Limb (tissue), 2 donors: ENCODE measurements at regions not wholly inside any gene's neighbourhood (a gene's known extent, or its start where the extent isn't known, plus 50 kb on each side); places are given as distances from the start of the nearest gene placed in this dataset.
A peak's percentile ranks its signal among the peaks of the same experiment; 100 is the strongest.
"Not testable (repeated sequence)": the region's sequence is repeated elsewhere in the genome, so short reads cannot be mapped to it uniquely, and the experiment has no call there.

Source experiments
- DNase-seq, 2 donors: peaks; one replicate each; pipeline ENCODE4 v3.0.0-alpha.2; 2016; ENCODE audit errors: extremely low spot score in 2 of 2

DNA sequence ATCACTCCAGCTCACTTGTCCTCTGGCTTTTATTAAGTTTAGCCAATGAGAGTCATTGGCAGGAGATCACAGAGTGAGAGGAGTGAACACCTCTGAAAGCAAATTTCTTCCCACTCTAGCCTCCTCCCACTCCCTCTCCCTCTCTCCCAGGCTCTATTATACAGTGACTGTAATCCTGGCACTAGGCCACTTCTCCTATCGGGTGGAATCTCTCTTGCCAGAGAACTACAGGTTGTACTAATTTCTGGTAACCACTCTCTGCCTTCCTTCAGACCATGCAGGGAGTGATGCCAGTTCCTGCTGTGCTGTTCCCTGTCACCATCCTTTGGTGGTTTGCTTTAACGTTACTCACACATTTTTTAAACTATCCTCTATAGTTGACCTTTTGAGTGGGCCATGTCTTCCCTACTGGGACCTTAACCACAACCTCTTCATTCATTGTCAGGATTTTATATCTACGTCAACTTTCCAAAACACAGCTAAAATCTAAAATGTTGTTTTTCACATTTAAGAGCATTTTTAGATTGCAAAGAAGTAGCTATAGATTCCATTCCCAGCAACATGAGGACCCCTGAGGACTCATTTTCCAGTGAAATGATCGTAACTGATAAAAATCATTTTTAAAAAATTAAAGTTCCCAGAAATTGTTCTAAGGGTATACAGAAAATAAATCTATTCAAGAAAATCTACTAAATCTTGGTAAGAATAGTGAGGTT lies 217.1 kb downstream of the MREG start:
- no peak for DNase-seq

DNA sequence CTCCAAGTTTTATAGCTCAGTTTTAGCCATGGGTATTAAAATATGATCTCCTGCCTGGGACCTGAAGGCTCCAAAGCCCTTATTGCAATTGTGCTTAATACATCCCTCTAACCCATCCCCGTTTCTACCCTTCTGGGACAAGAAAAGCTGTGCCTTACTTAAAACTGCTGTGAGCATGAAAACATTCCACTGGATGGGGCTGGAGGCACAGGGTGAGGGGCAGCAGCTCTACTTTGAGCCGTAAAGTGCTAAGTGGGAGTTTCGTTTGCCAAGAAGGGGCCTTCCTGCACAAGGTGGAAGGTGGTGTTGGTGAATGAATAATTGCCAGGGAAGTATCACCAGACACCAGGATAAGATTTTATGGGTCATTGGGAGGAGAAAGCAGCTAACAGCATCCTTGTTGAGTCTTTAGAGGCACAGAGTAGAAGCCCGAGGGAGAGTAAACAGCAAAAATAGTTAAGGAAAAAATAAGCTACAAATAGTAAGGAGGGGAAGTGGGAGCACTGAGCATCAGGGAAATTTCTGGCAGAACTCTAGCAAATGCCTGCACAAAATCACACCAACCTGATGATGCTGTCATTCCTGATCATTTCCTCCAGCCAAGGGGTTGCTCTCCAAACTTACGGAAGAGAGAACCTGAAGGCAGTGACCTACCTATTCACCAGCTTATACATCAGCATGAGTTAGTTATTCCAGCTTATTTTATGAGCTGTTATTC lies 218.4 kb downstream of the MREG start:
- peak in 1 of 2 donors; percentile 34 for DNase-seq

DNA sequence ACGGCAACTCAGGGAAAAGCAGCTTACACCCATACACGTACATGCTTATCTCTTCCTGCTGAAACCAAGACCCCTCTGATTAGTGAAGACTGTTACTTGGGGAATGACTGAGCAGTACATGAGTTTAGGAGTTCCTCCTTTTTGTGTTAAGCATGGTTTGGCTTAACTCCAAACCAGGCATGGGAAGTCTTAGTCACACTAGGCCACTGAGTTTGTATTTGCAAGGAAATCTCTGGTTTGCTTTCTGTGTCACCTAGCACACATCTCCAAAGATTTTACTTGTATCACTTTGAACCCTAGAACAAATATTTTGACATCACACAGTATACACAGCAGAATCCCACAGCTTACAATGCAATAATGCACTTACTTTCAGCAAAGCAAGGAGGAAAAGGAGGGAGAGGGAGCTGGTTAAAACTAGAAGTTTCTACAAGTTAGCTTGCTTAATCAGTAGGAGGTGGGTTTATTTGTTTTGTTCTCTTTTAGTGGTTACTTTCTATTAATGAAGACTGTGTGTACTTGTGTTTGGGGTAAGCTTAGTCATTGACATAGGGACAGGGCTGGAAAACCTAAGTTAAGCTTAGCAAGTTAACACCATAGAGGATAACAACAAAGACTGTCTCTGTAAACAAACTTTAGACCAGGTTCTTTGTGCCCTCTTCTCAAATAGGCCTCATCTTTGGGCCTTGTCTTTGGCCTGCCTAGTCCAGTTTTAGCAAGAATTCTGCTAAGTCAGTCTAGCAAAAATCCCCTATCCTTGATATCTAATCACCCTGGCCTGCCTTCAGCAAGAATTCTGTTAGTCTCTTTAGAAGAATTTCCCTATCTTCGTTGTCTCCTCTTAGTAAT lies 219.4 kb downstream of the MREG start:
- no peak for DNase-seq

DNA sequence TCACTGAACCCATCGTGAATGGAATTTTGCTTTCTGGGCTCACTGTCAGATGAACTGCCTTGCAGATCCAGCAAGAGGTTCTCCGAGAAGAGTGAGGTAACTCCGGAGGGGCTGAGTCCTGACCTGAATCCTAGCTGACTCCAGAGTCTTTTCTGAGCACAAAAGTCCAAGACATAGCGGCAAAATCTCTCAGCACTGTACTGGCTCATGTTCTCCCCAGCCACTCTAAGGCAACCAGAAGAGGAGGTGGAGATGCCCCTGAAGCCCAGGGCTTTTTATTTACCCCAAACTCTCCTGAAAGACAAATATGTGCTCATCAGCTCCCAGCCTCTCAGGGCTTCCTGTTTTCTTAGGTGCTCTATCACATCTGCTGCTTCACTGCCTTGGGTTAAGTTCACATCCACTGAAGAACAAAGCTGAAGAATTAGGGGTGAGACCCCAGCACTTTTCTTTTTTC lies 221.8 kb downstream of the MREG start:
- DNase-seq: no peak

DNA sequence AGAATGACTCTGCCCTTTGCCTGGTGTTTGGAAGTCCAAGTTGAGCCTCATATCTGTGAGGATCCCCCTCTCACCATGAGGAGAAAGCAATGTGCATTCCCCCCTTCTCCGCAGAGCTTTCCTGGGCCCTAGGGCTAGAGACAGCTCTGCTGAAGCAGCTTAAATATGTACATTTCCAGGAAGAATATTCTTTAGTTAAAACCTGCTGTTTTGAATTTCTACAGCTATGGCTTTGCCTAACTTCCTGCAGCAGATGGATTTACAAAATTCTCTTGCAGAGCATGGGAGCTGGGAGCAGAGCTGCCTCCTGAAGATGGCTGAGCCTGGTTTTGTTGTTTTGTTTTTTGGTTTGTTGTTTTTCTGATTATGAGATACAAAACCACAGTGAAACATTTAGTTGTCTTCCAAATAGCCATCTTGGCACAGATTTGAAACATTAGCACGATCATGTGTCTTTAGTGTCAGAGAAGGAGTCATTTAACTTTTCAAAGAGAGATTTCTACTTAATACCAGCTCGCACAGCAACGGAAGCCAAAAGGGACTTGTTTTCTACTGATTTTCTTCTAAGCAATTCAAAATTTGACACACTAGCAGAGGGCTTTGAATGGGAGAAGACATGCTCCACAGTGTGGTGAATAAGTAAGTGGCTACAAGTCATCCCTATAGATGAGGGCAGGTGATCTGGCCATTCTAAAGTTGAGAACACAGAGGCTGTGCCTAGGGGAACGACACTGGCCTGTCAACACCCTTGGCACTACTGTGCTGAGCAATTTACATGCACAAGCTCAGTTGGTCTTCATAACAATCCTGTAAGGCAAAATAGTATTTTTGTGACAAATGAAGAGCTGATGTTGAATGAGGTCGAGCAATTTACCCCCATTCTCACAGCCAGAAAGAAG lies 222.6 kb downstream of the MREG start:
- no peak for DNase-seq

DNA sequence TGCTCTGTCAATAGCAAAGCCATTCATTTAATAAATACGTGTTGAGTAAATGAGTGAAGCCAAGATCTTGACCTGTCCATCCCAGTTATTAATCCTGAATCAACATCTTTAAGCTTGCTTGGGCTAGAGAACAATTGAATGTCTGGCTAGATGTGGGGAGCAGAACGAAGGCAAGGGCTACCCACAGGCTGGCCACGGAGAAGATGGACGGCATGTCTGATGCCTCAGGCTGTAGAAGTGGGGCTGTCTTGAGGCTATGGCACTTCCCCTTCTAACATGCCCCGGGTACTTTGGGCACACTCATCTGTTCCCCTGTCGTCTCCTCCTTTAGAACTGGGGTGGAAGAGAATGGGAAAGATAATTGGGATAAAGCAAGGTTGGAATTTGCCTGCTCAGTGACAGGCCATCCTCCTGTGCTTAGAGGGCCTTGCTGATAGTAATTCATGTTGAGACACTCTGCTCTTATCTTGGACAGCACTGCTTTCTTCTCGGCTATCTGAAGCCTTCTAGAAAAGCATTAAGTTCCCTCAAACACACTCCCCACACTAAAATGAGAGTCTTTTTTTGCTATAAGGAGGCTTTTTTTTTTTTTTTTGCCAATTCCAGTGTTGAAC lies 225.7 kb downstream of the MREG start:
- DNase-seq: no peak

DNA sequence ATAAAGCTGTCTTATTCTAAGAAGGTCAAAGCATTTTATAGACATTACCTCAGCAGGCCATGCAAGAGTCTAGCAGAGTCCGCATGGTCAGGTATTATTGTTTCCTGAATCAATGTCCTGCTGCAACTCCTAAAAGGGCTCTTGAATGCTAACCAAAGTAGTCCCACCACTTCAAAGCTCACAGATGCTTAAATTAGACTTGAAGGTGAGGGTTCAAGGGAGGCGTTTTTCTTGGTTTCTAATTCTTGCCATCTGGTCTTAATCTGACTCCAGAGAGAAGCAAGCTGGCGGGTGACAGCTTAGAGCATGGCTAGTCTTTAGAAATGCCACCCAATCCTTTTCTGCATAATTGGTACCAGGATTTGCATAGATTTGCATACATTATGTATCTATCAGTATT lies 226.3 kb downstream of the MREG start:
- no peak for DNase-seq

DNA sequence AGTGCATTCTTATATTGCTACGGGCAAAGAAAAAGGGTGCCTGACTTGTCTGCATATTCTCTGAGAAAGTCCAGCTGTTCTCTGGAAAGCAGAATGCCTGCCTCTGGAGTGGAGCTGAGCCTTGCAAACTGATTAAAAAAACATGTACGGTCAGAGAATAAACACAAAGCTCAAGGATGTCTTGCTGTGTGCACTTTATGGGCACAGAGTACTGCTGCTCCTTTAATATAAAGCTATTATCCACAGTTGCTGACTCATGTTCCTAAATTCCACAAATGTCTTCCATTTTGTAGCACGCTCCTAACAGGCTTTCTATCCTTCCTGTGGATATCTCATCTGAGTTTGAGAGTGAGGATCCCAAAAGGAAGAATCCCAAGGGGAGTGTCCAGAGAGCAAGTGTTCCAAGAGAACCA lies 229.0 kb downstream of the MREG start:
- peak in 1 of 2 donors; percentile 67 for DNase-seq

DNA sequence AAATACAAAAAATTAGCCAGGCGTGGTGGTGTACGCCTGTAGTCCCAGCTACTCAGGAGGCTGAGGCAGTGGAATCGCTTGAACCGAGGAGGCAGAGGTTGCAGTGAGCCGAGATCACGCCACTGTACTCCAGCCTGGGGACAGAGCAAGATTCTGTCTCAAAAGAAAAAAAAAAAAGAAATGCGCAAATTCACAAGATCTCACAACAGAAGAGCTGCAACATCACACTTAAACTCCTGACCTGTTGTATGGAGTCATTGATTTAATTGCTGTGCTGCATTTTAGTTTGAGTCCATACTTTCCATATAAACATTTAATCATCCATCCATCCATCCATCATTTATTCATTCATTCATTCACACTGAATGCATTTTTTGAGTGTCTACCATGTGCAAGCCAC lies 229.7 kb downstream of the MREG start:
- DNase-seq: not testable (repeated sequence)

DNA sequence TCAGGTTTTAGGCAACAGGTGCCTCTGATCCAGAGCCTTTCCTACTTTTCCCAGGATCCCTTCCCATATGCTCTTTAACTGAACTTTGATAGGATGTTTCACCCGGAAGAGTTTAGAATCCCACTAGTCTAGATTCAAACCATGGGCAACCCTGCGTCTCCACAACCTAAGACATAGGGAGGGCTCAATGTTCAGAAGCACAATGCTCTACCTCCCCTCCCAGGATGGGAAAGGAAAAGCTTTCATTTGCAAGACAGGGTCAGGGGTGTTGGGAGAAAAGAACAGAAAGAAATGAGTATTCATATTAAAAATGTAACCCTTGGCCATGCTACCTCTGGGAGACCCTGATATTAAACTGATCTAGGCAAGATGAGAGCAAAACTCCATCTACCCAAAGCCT lies 230.4 kb downstream of the MREG start:
- no peak for DNase-seq

DNA sequence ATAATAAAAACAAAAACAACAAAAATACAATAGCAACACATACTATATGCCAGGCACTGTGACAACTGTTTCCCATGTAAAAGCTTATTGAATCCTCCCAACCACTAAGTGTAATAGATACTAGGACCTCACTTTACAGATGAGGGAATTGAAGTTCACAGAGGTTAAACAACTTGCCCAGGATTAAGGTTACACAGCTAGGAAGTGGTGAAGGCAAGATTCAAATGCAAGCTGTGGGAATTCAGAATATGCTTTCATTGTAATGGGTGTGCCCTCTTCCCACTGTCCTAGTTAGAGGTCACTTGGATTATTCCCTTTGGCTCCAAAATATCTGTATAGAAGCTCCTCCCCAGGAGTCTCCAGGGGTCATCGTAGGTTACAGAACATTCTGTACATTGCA lies 231.1 kb downstream of the MREG start:
- DNase-seq: no peak

DNA sequence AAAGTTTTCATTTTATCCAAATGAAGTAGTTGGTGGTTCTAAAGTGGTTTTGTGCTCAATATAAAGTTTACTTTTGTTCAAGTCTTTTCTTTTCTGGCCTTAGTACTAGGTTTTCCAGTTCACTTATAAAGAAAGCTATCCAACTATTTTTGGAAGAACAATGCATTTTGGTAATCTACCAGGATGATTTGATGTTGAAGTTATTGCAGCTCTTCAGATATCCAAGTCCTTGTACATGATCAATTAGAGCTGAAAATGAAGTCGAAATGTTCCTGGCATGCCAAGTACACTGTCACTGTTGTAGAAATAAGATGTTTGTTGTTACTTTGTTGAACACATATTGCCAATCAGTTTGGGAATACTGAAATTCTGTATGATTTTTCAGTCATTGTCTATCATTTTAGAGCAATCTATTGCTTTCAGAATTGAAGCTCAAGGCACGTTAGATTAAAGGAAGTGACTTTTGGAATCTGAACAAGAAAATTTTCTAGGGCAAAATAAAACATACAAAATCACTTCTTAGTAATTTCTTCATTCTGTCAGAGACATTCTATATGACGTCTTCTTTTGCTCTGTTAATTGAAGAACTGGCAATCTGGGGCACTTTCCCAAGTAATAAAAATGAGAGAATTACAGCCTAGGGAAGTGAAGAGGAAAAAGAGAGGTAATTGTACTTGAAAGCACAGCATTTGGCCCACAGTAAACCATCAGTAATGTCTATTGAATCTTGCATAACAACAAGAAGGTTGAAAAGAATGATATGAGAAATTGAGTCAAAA lies 232.3 kb downstream of the MREG start:
- DNase-seq: no peak

DNA sequence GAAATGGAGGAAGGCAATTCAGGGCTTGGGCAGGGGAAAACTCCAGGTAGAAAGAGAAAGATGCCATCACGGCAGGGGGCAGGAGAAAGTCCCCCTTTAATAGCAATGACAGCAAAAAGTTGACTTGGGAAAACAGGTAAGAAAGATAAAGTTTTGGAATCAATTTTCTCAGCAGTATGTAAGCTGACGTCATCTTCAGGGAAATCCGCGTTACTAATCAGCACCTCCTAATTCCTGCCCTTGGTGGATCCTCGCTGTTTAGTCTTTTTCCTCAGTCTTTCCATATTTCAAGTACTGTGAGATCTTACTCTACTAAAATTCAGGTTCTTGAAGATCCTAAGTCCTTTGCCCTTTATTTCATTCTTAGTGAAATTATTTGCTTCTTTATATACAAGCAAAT lies 233.0 kb downstream of the MREG start:
- DNase-seq: no peak

DNA sequence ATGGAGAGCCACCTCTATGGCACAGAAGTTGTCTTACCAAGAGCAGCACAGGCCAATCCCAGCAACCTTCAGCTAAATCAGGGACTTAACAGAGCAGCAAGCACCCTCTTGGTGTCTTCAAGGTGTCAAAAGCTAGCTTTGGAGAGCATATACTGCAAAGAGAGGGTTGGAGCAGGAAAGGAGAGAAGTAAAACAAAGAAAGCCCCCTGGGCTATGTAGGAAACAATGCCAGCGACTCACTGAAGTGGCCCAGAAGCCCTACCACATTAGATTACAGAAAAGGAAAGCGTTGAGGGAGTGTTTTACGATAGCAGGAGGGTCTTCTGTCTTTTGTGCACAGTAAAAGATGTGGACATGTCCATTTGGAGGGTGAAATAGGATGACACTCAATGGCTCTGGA lies 233.4 kb downstream of the MREG start:
- no peak for DNase-seq

DNA sequence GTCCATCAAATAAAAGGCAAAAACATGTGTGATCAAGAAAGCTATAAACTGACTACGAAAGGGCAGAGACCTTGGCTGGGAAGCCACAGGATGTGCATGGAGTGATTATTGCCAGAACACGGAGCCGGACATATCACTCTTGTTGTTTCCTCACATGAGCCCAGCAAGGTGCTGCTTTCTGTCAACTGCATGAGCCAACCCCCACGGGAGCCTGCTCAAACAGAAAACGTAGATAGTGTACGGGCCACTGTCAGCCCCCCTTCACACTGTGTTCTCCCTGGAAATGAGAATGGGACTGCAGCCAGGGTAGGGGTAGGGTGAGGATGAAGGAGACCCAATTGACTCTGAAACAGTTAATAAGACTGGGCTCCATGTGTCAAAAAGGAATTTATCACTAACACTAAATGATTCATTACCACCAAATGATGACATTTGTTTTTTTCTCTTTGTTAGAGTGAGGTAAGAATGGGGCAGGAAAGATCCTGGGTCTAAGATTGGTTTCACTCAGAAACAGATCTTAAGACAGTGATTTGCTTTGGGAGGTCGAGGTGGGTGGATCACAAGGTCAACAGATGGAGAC lies 235.8 kb downstream of the MREG start:
- DNase-seq: no peak

DNA sequence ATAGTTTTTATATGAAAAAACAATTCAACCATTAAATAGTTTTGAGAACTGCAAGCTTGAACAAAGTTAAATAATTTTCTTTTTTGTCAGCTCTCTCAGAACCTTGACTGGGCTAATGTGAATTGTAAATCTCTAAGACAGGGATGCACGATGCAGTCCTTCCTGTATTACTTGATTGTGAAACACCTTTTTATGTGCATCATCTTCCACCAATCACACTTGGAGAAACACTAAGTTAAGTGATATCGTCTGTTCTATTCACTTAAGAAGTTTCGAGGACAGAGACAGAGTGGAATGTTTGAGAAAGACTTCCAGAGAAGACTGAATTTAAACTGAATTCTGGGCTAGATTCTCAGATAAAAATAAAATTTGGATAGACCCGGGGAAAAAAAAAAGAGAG lies 238.2 kb downstream of the MREG start:
- DNase-seq: no peak

DNA sequence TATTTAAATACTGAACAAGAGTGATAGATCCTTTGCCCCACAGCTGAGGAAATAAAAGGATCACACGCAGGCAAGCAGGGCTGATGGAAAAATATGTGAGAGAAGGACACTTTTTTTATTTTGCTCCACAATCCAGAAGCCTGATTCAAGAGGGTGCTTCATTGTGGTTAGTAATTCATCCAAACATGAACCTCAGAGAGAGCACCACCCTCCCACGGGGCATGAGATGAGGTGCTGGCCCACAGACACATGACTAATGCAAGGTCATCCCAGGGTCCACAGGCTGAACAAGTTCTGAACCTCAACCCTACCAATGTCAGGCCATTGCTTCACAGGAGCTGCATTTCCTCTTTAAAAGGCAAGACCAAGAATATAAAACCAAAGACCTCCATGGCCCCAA lies 239.6 kb downstream of the MREG start:
- no peak for DNase-seq

DNA sequence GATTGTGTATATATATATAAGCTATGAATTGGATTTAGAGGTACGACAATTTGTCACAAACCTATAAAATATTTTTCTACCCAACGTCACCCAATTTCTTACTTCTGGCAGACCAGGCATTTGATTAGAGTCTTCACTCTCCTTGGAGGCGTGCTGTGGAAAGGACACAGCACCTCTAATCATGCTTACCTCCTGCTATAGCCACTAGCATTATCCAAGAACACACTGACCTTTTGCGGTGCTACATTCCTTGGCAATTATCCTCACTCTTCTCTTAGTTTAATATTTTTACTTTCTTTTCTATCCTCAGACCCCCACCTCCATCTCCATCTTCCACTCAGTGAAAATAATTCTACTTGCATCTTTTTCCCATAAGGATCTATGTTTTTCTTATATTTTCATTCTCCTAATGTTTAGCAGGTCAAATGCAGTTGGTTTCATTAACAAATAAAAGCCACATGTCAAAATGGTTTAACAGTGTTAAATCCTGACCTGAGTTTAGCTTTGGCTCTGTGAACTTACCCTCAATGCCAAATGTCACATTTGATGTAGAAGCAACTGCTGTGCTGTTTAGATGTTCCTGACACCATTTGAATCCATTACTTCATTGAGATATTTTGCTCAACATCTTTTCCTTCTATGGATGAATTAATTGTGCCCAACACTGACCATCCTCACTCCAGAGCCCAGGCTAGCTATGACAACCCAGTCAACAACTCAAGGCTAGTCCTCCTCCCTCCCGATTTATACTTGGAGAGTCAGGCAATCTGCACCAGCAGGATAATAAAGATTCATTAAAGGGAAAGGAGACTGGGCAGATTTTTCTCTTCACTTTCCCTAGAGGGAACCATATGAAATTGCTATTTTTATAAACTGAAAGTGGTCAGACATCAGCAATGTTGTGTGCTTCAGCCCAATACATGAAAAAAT lies 240.5 kb downstream of the MREG start:
- no peak for DNase-seq

DNA sequence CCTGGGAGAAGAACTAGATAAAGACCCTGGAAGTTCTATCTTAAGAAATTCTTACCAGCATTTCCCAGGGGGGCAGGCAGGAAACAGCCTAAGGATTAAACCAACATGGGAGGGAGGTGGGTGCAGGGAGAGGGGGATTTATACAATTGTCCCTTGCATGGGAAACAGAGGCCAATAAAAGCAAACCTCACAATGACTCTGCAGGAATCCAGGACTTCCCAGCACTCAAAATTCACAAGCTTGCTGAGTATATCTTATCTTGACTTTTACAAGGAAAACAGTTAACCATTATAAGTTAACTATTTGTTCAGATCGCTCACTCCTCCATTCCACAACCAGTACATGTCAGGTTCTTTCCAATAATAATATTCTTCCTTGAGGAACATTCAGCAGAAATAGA lies 241.3 kb downstream of the MREG start:
- DNase-seq: no peak
